ENCODE measurements at regions not wholly inside any gene's neighbourhood (a gene's known extent, or its start where the extent isn't known, plus 50 kb on each side); places are given as distances from the start of the nearest gene placed in this dataset.

- no peaks in the 10 kb centered on the region for H3K4me1 ChIP-seq (ENCODE audit: control insufficient read depth in 4 of 4, insufficient read depth in 4 of 4, low read length in 3 of 4)
- H3K9me3 ChIP-seq (ENCODE audit: control insufficient read depth in 4 of 4, low read length in 3 of 4) = no peaks in the 10 kb centered on the region
- no peak overlapping the region for H3K9ac ChIP-seq (ENCODE audit: low read depth in 1 of 2, low read length in 2 of 2)
- WGBS = 77% methylated on average over 2 of the region's 2 CpGs
- DNase-seq (ENCODE audit: low spot score) = peak; percentile 14
- H3K27me3 ChIP-seq (ENCODE audit: control insufficient read depth in 4 of 4, insufficient read depth in 4 of 4, low read length in 3 of 4) = no peaks in the 10 kb centered on the region
- TF ChIP-seq ATF3 (IDR thresholded peaks at IDR 0.05) (no peak), HNF4A (conservative IDR thresholded peaks at IDR 0.05) (no peak), NR2F2 (IDR thresholded peaks at IDR 0.05) (no peak), FOXA1 (IDR thresholded peaks at IDR 0.05) (no peak), FOXA2 (IDR thresholded peaks at IDR 0.05) (no peak), SP1 (IDR thresholded peaks at IDR 0.05) (no peak)
- H3K27ac ChIP-seq (ENCODE audit: low read depth in 1 of 2, low read length in 2 of 2) = no peak overlapping the region
- H3K4me3 ChIP-seq (ENCODE audit: low read depth in 1 of 3, low read length in 3 of 3) = no peak overlapping the region
- H3K36me3 ChIP-seq (ENCODE audit: control insufficient read depth in 4 of 4, insufficient read depth in 3 of 4, low read depth in 1 of 4, low read length in 3 of 4) = no peaks in the 10 kb centered on the region
Measured at GRCh38 chr2:45236268-45236667, 227.0 kb upstream of the SIX2 start.

- Histone ChIP-seq H3K27me3 (ENCODE audit: control insufficient read depth in 4 of 4, insufficient read depth in 4 of 4, low read length in 3 of 4) (no peaks in the 10 kb centered on the region), H3K27ac (ENCODE audit: low read depth in 1 of 2, low read length in 2 of 2) (no peak overlapping the region), H3K4me3 (ENCODE audit: low read depth in 1 of 3, low read length in 3 of 3) (no peak overlapping the region), H3K9ac (ENCODE audit: low read depth in 1 of 2, low read length in 2 of 2) (no peak overlapping the region), H3K4me1 (ENCODE audit: control insufficient read depth in 4 of 4, insufficient read depth in 4 of 4, low read length in 3 of 4) (no peaks in the 10 kb centered on the region), H3K36me3 (ENCODE audit: control insufficient read depth in 4 of 4, insufficient read depth in 3 of 4, low read depth in 1 of 4, low read length in 3 of 4) (no peaks in the 10 kb centered on the region), H3K9me3 (ENCODE audit: control insufficient read depth in 4 of 4, low read length in 3 of 4) (no peaks in the 10 kb centered on the region)
- TF ChIP-seq REST (IDR thresholded peaks at IDR 0.05) (no peak), CTCF (IDR thresholded peaks at IDR 0.05; ENCODE audit: low read depth, low read length, missing input control) (no peak), HNF4G (IDR thresholded peaks at IDR 0.05) (no peak)
- DNase-seq (ENCODE audit: low spot score) = no peak
- 93% methylated on average over 3 of the region's 3 CpGs for WGBS
Measured at GRCh38 chr2:45233301-45233700, 224.0 kb upstream of the SIX2 start.

- DNase-seq (ENCODE audit: low spot score) = no peak
- no peak overlapping the region for H3K9ac ChIP-seq (ENCODE audit: low read depth in 1 of 2, low read length in 2 of 2)
- H3K9me3 ChIP-seq (ENCODE audit: control insufficient read depth in 4 of 4, low read length in 3 of 4) = no peaks in the 10 kb centered on the region
- no peaks in the 10 kb centered on the region for H3K36me3 ChIP-seq (ENCODE audit: control insufficient read depth in 4 of 4, insufficient read depth in 3 of 4, low read depth in 1 of 4, low read length in 3 of 4)
- no peaks in the 10 kb centered on the region for H3K27me3 ChIP-seq (ENCODE audit: control insufficient read depth in 4 of 4, insufficient read depth in 4 of 4, low read length in 3 of 4)
- H3K4me1 ChIP-seq (ENCODE audit: control insufficient read depth in 4 of 4, insufficient read depth in 4 of 4, low read length in 3 of 4) = no peaks in the 10 kb centered on the region
- 88% methylated on average over 1 of the region's 1 CpG for WGBS
- no peak overlapping the region for H3K27ac ChIP-seq (ENCODE audit: low read depth in 1 of 2, low read length in 2 of 2)
- H3K4me3 ChIP-seq (ENCODE audit: low read depth in 1 of 3, low read length in 3 of 3) = no peak overlapping the region
- TF ChIP-seq ZBTB33 (IDR thresholded peaks at IDR 0.05) (no peak), JUND (IDR thresholded peaks at IDR 0.05) (no peak), HNF4A (conservative IDR thresholded peaks at IDR 0.05) (no peak), FOXA1 (IDR thresholded peaks at IDR 0.05) (no peak), FOXA2 (IDR thresholded peaks at IDR 0.05) (no peak), MAX (IDR thresholded peaks at IDR 0.05) (no peak), YY1 (IDR thresholded peaks at IDR 0.05) (no peak), RXRA (IDR thresholded peaks at IDR 0.05) (no peak), GABPA (IDR thresholded peaks at IDR 0.05 in 1 of 2, conservative IDR thresholded peaks at IDR 0.05 in 1 of 2) (no peak), REST (IDR thresholded peaks at IDR 0.05) (no peak), NR2F2 (IDR thresholded peaks at IDR 0.05) (no peak), HNF4G (IDR thresholded peaks at IDR 0.05) (no peak), SP1 (IDR thresholded peaks at IDR 0.05) (no peak), TAF1 (conservative IDR thresholded peaks at IDR 0.05) (no peak), EGR1 (IDR thresholded peaks at IDR 0.05; ENCODE audit: low read depth in 2 of 2) (no peak), RAD21 (IDR thresholded peaks at IDR 0.05) (no peak)
Measured at GRCh38 chr2:45232818-45233217, 223.6 kb upstream of the SIX2 start.
